Activated CD4-positive, alpha-beta T cell treated with anti-CD3 and anti-CD28 coated beads, Interleukin-2, amount 10 ng/mL, durations not matched to agents 24 days and 14 days (primary cell): ENCODE measurements at regions not wholly inside any gene's neighbourhood (a gene's known extent, or its start where the extent isn't known, plus 50 kb on each side); places are given as distances from the start of the nearest gene placed in this dataset.
"Not testable (repeated sequence)": the region's sequence is repeated elsewhere in the genome, so short reads cannot be mapped to it uniquely, and the experiment has no call there.

Experiments used
- DNase-seq: peaks from one replicate; pipeline ENCODE4 v3.0.0; 2022
- H3K27ac Mint-ChIP-seq: one replicate; pipeline ENCODE4 v1.8.0; 2022; ENCODE audit warnings: mild to moderate bottlenecking, mixed read lengths
- H3K27me3 Mint-ChIP-seq: one replicate; pipeline ENCODE4 v1.8.0; 2022; ENCODE audit warnings: mixed read lengths
- H3K36me3 Mint-ChIP-seq: one replicate; pipeline ENCODE4 v1.8.0; 2022; ENCODE audit warnings: low read depth, mild to moderate bottlenecking, mixed read lengths
- H3K4me1 Mint-ChIP-seq: one replicate; pipeline ENCODE4 v1.8.0; 2021; ENCODE audit warnings: mixed read lengths
- H3K4me3 Mint-ChIP-seq: one replicate; pipeline ENCODE4 v1.8.0; 2022; ENCODE audit warnings: mild to moderate bottlenecking, moderate library complexity, mixed read lengths
- H3K9me3 Mint-ChIP-seq: one replicate; pipeline ENCODE4 v1.8.0; 2021; ENCODE audit warnings: mixed read lengths
- intact Hi-C: fragments of 100-400 bp; cut with micrococcal nuclease; formaldehyde crosslinking; loops from one replicate; pipeline ENCODE4 v1.15.1; 2023

DNA sequence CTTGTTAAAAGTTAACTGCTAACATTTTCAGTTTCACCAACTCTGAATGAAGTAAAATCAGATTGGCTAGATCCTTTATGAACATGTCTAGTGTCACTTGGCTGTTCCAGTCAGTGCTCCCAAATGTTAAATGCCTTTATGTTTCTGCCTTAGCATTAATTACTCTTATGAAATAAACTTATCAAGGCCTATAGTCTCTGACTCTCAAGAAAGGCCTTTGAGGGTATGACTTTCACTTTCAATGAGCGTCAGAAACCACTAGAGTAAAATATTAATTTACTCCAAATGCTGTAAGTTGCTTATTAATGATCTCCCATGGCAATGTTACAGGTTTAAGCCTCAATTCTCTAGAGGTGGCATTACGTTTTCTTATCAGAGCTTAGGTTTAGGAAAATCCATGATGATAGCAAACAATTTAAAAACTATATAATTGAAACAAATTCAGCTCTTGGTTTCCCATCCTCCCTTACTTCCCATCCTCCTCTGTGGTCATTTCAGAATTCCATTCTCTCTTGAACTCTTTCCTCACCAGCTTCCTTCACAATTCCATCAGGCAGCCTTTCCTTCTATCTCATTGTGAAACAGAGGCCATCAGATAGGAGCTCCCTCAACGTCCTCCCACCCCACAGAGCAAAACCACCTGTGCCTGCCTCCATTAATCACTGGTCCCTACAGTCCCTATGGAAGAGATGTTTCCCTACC, 108.6 kb upstream of the COP1 start:
- intact Hi-C loops, result no loop called here
- Mint-ChIP-seq H3K9me3 (peaks cover 4% of the 10 kb centered on the region), H3K4me3 (no peak overlapping the region), H3K27me3 (no peaks in the 10 kb centered on the region), H3K27ac (no peak overlapping the region), H3K36me3 (no peaks in the 10 kb centered on the region), H3K4me1 (no peaks in the 10 kb centered on the region)
- DNase-seq, result no peak

DNA sequence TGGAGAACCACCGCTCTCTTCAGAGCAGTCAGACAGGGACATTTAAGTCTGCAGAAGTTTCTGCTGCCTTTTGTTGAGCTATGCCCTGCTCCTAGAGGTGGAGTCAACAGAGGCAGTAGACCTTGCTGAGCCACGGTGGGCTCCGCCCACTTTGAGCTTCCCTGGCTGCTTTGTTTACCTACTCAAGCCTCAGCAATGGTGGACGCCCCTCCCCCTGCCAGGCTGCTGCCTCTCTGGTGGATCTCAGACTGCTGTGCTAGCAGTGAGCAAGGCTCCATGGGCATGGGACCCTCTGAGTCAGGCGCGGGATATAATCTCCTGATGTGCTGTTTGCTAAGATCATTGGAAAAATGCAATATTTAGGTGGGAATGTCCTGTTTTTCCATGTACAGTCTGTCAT, 89.5 kb upstream of the COP1 start:
- H3K36me3 Mint-ChIP-seq, H3K4me1 Mint-ChIP-seq: not testable (repeated sequence)

DNA sequence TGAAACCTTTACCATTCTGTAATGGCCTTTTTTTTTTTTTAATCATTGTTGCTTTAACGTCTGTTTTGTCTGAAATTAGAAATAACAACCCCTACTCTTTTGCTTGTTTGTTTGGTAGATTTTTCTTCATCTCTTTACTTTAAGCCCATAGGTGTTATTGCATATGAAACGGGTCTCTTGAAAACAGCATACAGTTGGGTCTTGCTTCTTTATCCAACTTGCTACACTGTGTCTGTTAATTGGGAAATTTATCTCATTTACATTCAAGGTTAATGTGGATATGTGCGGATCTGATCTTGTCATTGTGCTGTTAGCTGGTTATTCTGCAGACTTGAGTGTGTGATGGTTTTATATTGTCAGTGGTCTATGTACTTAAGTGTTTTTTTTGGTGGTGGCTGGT, 78.9 kb upstream of the COP1 start:
- Mint-ChIP-seq H3K27ac (no peak overlapping the region), H3K27me3 (no peaks in the 10 kb centered on the region), H3K9me3 (peaks cover 17% of the 10 kb centered on the region), H3K4me3 (no peak overlapping the region), H3K4me1 (no peaks in the 10 kb centered on the region), H3K36me3 (no peaks in the 10 kb centered on the region)
- DNase-seq, result no peak
- intact Hi-C loops, result no loop called here

More for the DNA sequence above, 89.5 kb upstream of the COP1 start:
- H3K27ac Mint-ChIP-seq, DNase-seq, H3K9me3 Mint-ChIP-seq, H3K4me3 Mint-ChIP-seq, H3K27me3 Mint-ChIP-seq, intact Hi-C loops: not testable (repeated sequence)

DNA sequence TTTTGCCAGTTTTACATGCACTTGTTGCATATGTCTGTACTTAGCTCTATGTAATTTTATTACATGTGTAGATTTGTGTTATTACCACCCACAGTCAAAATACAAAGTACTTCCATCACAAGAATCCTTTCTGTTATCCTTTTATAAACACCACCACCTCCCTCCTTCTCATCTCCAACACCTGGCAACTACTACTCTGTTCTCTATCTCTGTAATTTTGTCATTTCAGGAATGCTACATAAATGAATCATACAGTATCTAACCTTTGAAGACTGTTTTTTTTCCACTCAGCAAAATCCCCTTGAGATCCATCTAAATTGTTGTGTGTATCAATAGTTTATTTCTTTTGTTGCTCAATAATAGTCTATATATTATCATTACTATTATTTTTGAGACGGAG, 64.5 kb upstream of the COP1 start:
- intact Hi-C loops, result no loop called here
- Mint-ChIP-seq H3K4me1 (peaks cover 2% of the 10 kb centered on the region), H3K9me3 (no peaks in the 10 kb centered on the region), H3K4me3 (no peak overlapping the region), H3K27ac (no peak overlapping the region), H3K27me3 (no peaks in the 10 kb centered on the region), H3K36me3 (no peaks in the 10 kb centered on the region)
- DNase-seq, result no peak
